T-cell (primary cell): ENCODE measurements at regions not wholly inside any gene's neighbourhood (a gene's known extent, or its start where the extent isn't known, plus 50 kb on each side); places are given as distances from the start of the nearest gene placed in this dataset.

Experiments used
- ATAC-seq, 4 experiments: fragments of 200-7000 bp in 3 of 4; fragments of 150-1000 bp in 1 of 4; cut with Tn5 transposase; replicated peaks in 1 of 4; 1 replicate in 3 of 4; 2 replicates in 1 of 4; pipeline ENCODE4 v1.10.0; 2021; ENCODE audit warnings: moderate library complexity in 3 of 4, mild to moderate bottlenecking in 2 of 4, moderate number of reproducible peaks in 1 of 4
- CTCF ChIA-PET, 2 donors: fragments of 300-600 bp; sonication (Branson Sonifier 250); formaldehyde crosslinking; loops; one replicate each; lab custom pipeline; 2022; ENCODE audit warnings: antibody characterized with exemption in 2 of 2; lab: Charles Lee
- POLR2A ChIA-PET, 2 donors: fragments of 300-600 bp; sonication (Branson Sonifier 250); formaldehyde crosslinking; loops; one replicate each; lab custom pipeline; 2022; ENCODE audit warnings: antibody characterized with exemption in 2 of 2; lab: Charles Lee
- DNase-seq, 35 experiments: peaks; one replicate each; pipeline versions ENCODE4 v3.0.0 to v3.0.0-alpha.2; 2013 to 2023
- H3K27ac ChIP-seq: one replicate; pipeline ENCODE4 v1.5.1; 2013; ENCODE audit warnings: low read length
- H3K27me3 ChIP-seq, 2 experiments: replicated peaks in 1 of 2; 1 replicate in 1 of 2; 2 replicates in 1 of 2; pipeline versions ENCODE4 v1.6.1 to v1.7.0; 2013; ENCODE audit warnings: low read length in 1 of 2, mixed read lengths in 1 of 2; ENCODE audit not compliant: control insufficient read depth in 2 of 2, insufficient read depth in 2 of 2; ENCODE audit errors: extremely low read depth in 1 of 2
- H3K36me3 ChIP-seq, 2 donors: 1 replicate in 1 of 2; 2 replicates in 1 of 2; pipeline versions ENCODE4 v1.6.1 to v1.7.0; 2013; ENCODE audit warnings: low read length in 1 of 2; ENCODE audit not compliant: control insufficient read depth in 2 of 2, insufficient read depth in 1 of 2; ENCODE audit errors: extremely low read depth in 1 of 2
- H3K4me1 ChIP-seq, 2 experiments: 1 replicate in 1 of 2; 2 replicates in 1 of 2; pipeline versions ENCODE4 v1.6.1 to v1.7.0; 2013; ENCODE audit warnings: low read length in 2 of 2, mixed read lengths in 1 of 2; ENCODE audit not compliant: insufficient read depth in 2 of 2, control insufficient read depth in 1 of 2; ENCODE audit errors: extremely low read depth in 1 of 2
- H3K4me3 ChIP-seq, 2 donors: 1 replicate in 1 of 2; 2 replicates in 1 of 2; pipeline versions ENCODE4 v1.5.1 to v1.7.0; 2013; ENCODE audit warnings: mild to moderate bottlenecking in 2 of 2, low read length in 1 of 2, moderate library complexity in 1 of 2; ENCODE audit not compliant: control insufficient read depth in 1 of 2; ENCODE audit errors: extremely low read depth in 1 of 2
- H3K9me3 ChIP-seq: 2 replicates; pipeline ENCODE4 v1.7.0; 2013
- H3K27ac Mint-ChIP-seq, 2 donors: one replicate each; pipeline ENCODE4 v1.8.0; 2020 to 2021; ENCODE audit warnings: mild to moderate bottlenecking in 2 of 2, mixed read lengths in 2 of 2
- H3K27me3 Mint-ChIP-seq, 2 donors: one replicate each; pipeline ENCODE4 v1.8.0; 2021 to 2022; ENCODE audit warnings: mixed read lengths in 2 of 2
- H3K36me3 Mint-ChIP-seq: one replicate; pipeline ENCODE4 v1.8.0; 2021; ENCODE audit warnings: mixed read lengths
- H3K4me1 Mint-ChIP-seq, 3 donors: one replicate each; pipeline ENCODE4 v1.8.0; 2020 to 2022; ENCODE audit warnings: mixed read lengths in 3 of 3, mild to moderate bottlenecking in 1 of 3
- H3K4me3 Mint-ChIP-seq, 3 donors: one replicate each; pipeline ENCODE4 v1.8.0; 2020 to 2022; ENCODE audit warnings: mild to moderate bottlenecking in 3 of 3, mixed read lengths in 3 of 3, moderate library complexity in 3 of 3
- H3K9me3 Mint-ChIP-seq, 3 donors: one replicate each; pipeline ENCODE4 v1.8.0; 2020 to 2022; ENCODE audit warnings: mixed read lengths in 3 of 3
- WGBS: methylation state at CpG from one replicate; pipeline ENCODE4 v1.1.5; 2013; ENCODE audit warnings: missing lambda C conversion rate; ENCODE audit not compliant: insufficient coverage; 5-methylcytosine and 5-hydroxymethylcytosine counted together

DNA sequence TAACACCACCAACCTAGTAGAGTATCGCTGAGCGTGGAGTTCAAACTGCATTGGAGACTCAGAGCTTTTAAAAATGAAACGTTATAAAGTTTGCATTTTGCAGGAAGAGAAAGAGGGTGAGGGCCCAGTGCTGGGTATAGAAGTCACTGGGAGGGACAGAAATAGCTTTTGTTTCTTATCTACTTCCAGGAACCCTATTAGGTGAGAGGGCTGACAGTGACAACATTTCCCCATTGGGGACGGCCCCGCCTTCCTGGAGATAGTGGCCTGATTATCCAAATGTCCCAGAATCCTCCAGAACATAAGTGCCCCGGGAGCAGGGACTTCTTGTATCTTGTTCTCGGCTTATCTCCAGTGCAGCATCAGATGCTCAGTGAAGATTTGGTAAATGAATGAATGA is 574.9 kb downstream of the PTPRU start:
- Mint-ChIP-seq H3K36me3 (no peaks in the 10 kb centered on the region), H3K9me3 (no peaks in the 10 kb centered on the region)
- no peak overlapping the region for H3K27ac ChIP-seq

GRCh38 chr1:29810121-29811120 is 574.1 kb downstream of the PTPRU start:
- Histone ChIP-seq H3K27me3 (peaks cover 0 to 11% of the 10 kb centered on the region in 2 experiments), H3K4me1 (no peaks in the 10 kb centered on the region), H3K4me3 (no peak overlapping the region), H3K27ac (no peak overlapping the region), H3K9me3 (no peaks in the 10 kb centered on the region), H3K36me3 (no peaks in the 10 kb centered on the region)
- no peak for ATAC-seq
- peaks cover 3 to 9% of the 10 kb centered on the region in 2 donors for H3K27me3 Mint-ChIP-seq
- POLR2A ChIA-PET = no interaction called here
- H3K36me3 Mint-ChIP-seq = no peaks in the 10 kb centered on the region
- DNase-seq = peak in 1 of 35 experiments; percentile 23
- H3K4me1 Mint-ChIP-seq = no peaks in the 10 kb centered on the region
- CTCF ChIA-PET = no interaction called here
- H3K4me3 Mint-ChIP-seq = no peak overlapping the region
- no peak overlapping the region for H3K27ac Mint-ChIP-seq
- WGBS = 81% methylated on average over 9 of the region's 22 CpGs
- no peaks in the 10 kb centered on the region for H3K9me3 Mint-ChIP-seq

More for the DNA sequence above, 574.9 kb downstream of the PTPRU start:
- Histone ChIP-seq H3K27me3 (peaks cover 0 to 10% of the 10 kb centered on the region in 2 experiments), H3K36me3 (no peaks in the 10 kb centered on the region), H3K4me1 (no peaks in the 10 kb centered on the region), H3K9me3 (no peaks in the 10 kb centered on the region), H3K4me3 (no peak overlapping the region)
- CTCF ChIA-PET = no interaction called here
- Mint-ChIP-seq H3K4me3 (no peak overlapping the region), H3K27me3 (peaks cover 3 to 9% of the 10 kb centered on the region in 2 donors), H3K4me1 (no peaks in the 10 kb centered on the region), H3K27ac (no peak overlapping the region)
- no peak for ATAC-seq
- no CpG with 5 or more reads among the region's 7 CpGs for WGBS
- POLR2A ChIA-PET = no interaction called here
- no peak for DNase-seq

GRCh38 chr1:29809446-29810120 is 573.3 kb downstream of the PTPRU start:
- no peak overlapping the region for H3K27ac Mint-ChIP-seq
- POLR2A ChIA-PET = no interaction called here
- no peak overlapping the region for H3K4me3 Mint-ChIP-seq
- no peaks in the 10 kb centered on the region for H3K4me1 ChIP-seq
- H3K27ac ChIP-seq = no peak overlapping the region
- peaks cover 3 to 9% of the 10 kb centered on the region in 2 donors for H3K27me3 Mint-ChIP-seq
- H3K9me3 Mint-ChIP-seq = no peaks in the 10 kb centered on the region
- DNase-seq = peak in 1 of 35 experiments; percentile 4
- CTCF ChIA-PET = no interaction called here
- ATAC-seq = no peak
- H3K36me3 Mint-ChIP-seq = no peaks in the 10 kb centered on the region
- no peaks in the 10 kb centered on the region for H3K4me1 Mint-ChIP-seq
- 62% methylated on average over 6 of the region's 16 CpGs for WGBS
- no peaks in the 10 kb centered on the region for H3K36me3 ChIP-seq
- no peak overlapping the region for H3K4me3 ChIP-seq
- no peaks in the 10 kb centered on the region for H3K9me3 ChIP-seq
- H3K27me3 ChIP-seq = peaks cover 0 to 12% of the 10 kb centered on the region in 2 experiments

DNA sequence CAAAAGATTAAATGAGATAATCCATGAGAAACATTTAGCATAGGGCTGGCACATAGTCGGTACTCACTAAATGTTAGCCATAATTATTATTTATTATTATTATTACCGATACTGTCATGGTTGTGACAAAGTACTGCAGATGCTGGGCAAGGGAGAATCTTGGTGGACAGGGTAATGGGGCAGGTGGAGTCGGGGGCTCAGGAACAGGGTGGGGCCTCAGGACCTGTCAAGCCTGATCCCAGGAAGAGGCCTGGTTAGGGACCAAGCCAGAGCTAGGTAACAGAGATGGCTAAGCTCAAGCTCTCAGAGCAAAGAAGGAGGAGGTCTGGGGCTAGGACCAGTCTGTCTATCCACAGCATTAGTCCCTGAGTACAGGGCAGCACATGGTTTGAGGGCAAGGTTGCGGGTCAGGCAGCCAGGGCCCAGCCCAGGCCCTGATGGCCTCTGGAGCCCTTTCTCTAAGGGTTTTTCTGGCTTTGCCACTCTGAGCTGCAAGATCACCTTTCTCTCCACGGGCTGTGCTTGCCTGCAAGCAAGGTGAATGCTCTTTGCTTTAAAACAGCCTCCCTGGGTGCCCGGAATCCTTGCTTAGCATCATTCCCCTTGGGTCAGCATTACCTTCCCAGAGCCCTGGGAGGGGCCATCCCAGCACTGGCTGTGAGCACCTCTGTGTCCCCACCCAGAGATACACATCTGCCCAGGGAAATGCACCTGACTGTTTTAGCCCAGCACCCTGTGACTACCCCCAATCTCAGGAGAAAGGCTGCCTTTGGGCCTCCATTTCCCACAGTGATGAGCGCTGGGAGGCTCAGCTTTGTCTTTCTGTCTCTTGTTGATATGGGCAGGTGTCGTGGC is 572.0 kb downstream of the PTPRU start:
- no peaks in the 10 kb centered on the region for H3K4me1 ChIP-seq
- no peaks in the 10 kb centered on the region for H3K36me3 Mint-ChIP-seq
- no peak overlapping the region for H3K4me3 Mint-ChIP-seq
- DNase-seq (peak in 1 of 35 experiments; percentile 12), ATAC-seq (peak in 1 of 4 experiments; percentile 18)
- ChIA-PET CTCF (no interaction called here), POLR2A (no interaction called here)
- H3K27me3 Mint-ChIP-seq = peaks cover 11 to 14% of the 10 kb centered on the region in 2 donors
- WGBS = 79% methylated on average over 4 of the region's 8 CpGs
- no peak overlapping the region for H3K27ac ChIP-seq
- H3K27me3 ChIP-seq = peaks cover 0 to 18% of the 10 kb centered on the region in 2 experiments
- no peak overlapping the region for H3K4me3 ChIP-seq
- no peaks in the 10 kb centered on the region for H3K4me1 Mint-ChIP-seq
- no peaks in the 10 kb centered on the region for H3K36me3 ChIP-seq
- no peaks in the 10 kb centered on the region for H3K9me3 Mint-ChIP-seq
- no peak overlapping the region for H3K27ac Mint-ChIP-seq
- no peaks in the 10 kb centered on the region for H3K9me3 ChIP-seq

- Mint-ChIP-seq H3K36me3 (no peaks in the 10 kb centered on the region), H3K27me3 (peaks cover 14% of the 10 kb centered on the region in 2 donors), H3K27ac (no peak overlapping the region), H3K4me1 (no peaks in the 10 kb centered on the region), H3K4me3 (no peak overlapping the region), H3K9me3 (no peaks in the 10 kb centered on the region)
- CTCF ChIA-PET = no interaction called here
- Histone ChIP-seq H3K4me3 (no peak overlapping the region), H3K4me1 (no peaks in the 10 kb centered on the region), H3K27ac (no peak overlapping the region), H3K27me3 (peaks cover 0 to 22% of the 10 kb centered on the region in 2 experiments), H3K9me3 (no peaks in the 10 kb centered on the region), H3K36me3 (no peaks in the 10 kb centered on the region)
- ATAC-seq = no peak
- POLR2A ChIA-PET = no interaction called here
- 69% methylated on average over 4 of the region's 5 CpGs for WGBS
- no peak for DNase-seq
These were observed 571.4 kb downstream of the PTPRU start for GRCh38 chr1:29807689-29808088.
